ENCODE measurements at regions not wholly inside any gene's neighbourhood (a gene's known extent, or its start where the extent isn't known, plus 50 kb on each side); places are given as distances from the start of the nearest gene placed in this dataset.
A peak's percentile ranks its signal among the peaks of the same experiment; 100 is the strongest.

DNA sequence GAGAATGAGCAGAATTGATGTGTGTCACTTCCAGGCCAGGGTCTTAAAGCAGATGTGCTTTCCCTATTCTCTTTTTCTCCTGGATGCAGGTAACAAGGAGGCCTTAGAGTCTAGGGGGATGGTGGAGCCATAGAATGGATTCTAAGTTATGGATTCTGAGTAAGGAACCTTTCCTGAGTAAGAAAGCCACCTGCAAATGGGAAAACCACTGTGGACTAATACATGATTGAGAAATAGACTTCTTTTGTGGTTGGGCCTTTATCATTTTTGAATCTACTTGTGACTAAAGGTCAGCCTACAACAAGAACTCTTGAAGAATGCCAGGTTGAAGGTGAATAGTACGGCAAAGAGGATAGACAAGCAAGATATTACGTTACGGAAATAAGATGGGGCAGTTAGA, 116.1 kb downstream of the CDC7 start:
- intact Hi-C loops (cut with DNase I) = loop anchor here (5.0 kb wide), 1 partner anchor 306 kb away; no protein-coding TSS in a partner anchor
- peaks cover 16% of the 10 kb centered on the region for H3K4me1 ChIP-seq
- DNase-seq (no peak), ATAC-seq (no peak)
- H3K27ac ChIP-seq = no peak overlapping the region
- WGBS, 2 donors = 90 to 94% methylated on average over 3 of the region's 3 CpGs
- no peak overlapping the region for H3K4me3 ChIP-seq
- H3K27me3 ChIP-seq = no peaks in the 10 kb centered on the region
- H3K36me3 ChIP-seq (replicated peaks in 1 of 2; ENCODE audit: insufficient read depth in 1 of 2, low read depth in 2 of 2) = no peaks in the 10 kb centered on the region
- no peak for TF ChIP-seq POLR2A (IDR thresholded peaks at IDR 0.05)
- H3K9me3 ChIP-seq = no peaks in the 10 kb centered on the region

DNA sequence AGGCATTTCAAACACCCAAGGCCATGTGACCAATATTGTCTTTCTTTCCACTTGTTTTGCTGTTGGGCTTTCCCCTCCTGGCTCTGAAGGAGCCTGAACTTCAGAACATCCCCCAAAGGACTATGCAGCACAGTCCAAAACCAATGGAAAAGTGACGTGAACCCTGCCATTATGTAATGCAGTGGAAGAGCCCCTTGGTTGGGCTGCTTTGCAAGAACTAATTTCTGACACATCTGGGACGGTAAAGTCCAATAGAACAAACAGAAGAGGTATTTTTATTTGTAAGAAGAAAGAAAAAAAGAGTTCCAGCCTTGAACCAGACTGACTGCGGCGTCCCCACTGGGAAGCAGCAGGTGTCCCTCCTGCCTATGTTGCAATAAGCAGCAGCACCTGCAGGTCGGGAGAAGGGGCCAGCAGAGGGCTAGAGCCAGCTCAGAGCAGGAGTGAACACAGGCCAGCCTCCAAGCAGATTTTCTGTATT, 116.7 kb downstream of the CDC7 start:
- Histone ChIP-seq H3K4me1 (peaks cover 19% of the 10 kb centered on the region), H3K9me3 (no peaks in the 10 kb centered on the region), H3K27ac (peak overlapping the region in 1 of 4 donors; percentile 54), H3K4me3 (no peak overlapping the region), H3K36me3 (replicated peaks in 1 of 2; ENCODE audit: insufficient read depth in 1 of 2, low read depth in 2 of 2) (no peaks in the 10 kb centered on the region), H3K27me3 (no peaks in the 10 kb centered on the region)
- peak; percentile 99 for ATAC-seq
- intact Hi-C loops (cut with DNase I) = loop anchor here (5.0 kb wide), 1 partner anchor 305 kb away; no protein-coding TSS in a partner anchor
- TF ChIP-seq POLR2A (IDR thresholded peaks at IDR 0.05) = no peak
- TF ChIP-seq, protein P1, sequence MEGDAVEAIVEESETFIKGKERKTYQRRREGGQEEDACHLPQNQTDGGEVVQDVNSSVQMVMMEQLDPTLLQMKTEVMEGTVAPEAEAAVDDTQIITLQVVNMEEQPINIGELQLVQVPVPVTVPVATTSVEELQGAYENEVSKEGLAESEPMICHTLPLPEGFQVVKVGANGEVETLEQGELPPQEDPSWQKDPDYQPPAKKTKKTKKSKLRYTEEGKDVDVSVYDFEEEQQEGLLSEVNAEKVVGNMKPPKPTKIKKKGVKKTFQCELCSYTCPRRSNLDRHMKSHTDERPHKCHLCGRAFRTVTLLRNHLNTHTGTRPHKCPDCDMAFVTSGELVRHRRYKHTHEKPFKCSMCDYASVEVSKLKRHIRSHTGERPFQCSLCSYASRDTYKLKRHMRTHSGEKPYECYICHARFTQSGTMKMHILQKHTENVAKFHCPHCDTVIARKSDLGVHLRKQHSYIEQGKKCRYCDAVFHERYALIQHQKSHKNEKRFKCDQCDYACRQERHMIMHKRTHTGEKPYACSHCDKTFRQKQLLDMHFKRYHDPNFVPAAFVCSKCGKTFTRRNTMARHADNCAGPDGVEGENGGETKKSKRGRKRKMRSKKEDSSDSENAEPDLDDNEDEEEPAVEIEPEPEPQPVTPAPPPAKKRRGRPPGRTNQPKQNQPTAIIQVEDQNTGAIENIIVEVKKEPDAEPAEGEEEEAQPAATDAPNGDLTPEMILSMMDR (IDR thresholded peaks at IDR 0.05) = peak; percentile 51 to 93 (median 83)
- 18 to 20% methylated on average over 5 of the region's 5 CpGs for WGBS, 2 donors
- DNase-seq = peak; percentile 81 to 90 (median 90)

DNA sequence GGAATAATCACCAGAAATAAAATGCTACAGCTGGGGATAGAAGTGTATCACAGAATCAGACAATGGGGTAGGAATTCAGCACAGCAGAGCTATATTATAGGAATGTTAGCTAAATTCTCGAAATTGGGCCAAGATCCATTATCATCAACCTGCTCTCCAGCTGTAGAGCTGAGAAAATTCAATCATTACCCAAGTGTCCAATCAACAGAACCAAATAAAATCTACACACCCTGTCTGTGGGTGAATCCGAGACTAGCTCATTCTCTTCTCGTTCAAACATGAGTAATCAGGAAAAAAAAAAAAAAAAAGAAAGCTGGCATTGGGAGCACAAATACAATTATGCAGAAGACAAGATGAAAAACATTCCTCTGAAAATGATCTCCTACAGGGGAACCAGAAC, 119.2 kb downstream of the CDC7 start:
- 75 to 80% methylated on average over 3 of the region's 3 CpGs for WGBS, 2 donors
- Histone ChIP-seq H3K27me3 (no peaks in the 10 kb centered on the region), H3K9me3 (no peaks in the 10 kb centered on the region), H3K4me3 (no peak overlapping the region), H3K36me3 (replicated peaks in 1 of 2; ENCODE audit: insufficient read depth in 1 of 2, low read depth in 2 of 2) (no peaks in the 10 kb centered on the region), H3K4me1 (peaks cover 25% of the 10 kb centered on the region), H3K27ac (no peak overlapping the region)
- DNase-seq (no peak), ATAC-seq (no peak)
- intact Hi-C loops (cut with DNase I) = loop anchor here (5.0 kb wide), 1 partner anchor 302 kb away; no protein-coding TSS in a partner anchor
- TF ChIP-seq POLR2A (IDR thresholded peaks at IDR 0.05) = no peak
- TF ChIP-seq, protein P1 (IDR thresholded peaks at IDR 0.05) = no peak

DNA sequence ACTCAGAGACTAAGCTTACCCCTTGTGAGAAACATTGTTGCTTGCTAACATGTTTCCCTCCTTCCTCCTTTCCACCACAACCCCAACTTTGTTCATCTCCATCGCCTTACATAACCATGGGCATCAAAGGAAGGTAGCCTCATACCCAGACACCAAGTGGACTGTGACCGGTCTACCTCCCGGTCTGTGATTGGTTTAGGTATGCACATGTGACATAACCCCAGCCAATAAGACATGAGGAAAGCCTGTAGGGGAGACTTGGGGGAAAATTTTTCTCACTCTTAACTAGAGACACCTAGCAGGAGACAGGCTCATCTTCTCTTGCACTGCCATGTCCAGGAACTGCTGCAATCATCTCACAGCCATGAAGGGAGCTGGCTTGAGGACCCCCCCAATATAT, 120.7 kb downstream of the CDC7 start:
- no peak overlapping the region for H3K4me3 ChIP-seq
- H3K4me1 ChIP-seq = peaks cover 25% of the 10 kb centered on the region
- WGBS, 2 donors = 100% methylated on average over 3 of the region's 3 CpGs
- ATAC-seq (no peak), DNase-seq (no peak)
- intact Hi-C loops (cut with DNase I) = no loop called here
- H3K27ac ChIP-seq = no peak overlapping the region
- H3K27me3 ChIP-seq = no peaks in the 10 kb centered on the region
- H3K36me3 ChIP-seq (replicated peaks in 1 of 2; ENCODE audit: insufficient read depth in 1 of 2, low read depth in 2 of 2) = no peaks in the 10 kb centered on the region
- no peak for TF ChIP-seq POLR2A (IDR thresholded peaks at IDR 0.05)
- TF ChIP-seq, protein P1 (IDR thresholded peaks at IDR 0.05) = no peak
- no peaks in the 10 kb centered on the region for H3K9me3 ChIP-seq

DNA sequence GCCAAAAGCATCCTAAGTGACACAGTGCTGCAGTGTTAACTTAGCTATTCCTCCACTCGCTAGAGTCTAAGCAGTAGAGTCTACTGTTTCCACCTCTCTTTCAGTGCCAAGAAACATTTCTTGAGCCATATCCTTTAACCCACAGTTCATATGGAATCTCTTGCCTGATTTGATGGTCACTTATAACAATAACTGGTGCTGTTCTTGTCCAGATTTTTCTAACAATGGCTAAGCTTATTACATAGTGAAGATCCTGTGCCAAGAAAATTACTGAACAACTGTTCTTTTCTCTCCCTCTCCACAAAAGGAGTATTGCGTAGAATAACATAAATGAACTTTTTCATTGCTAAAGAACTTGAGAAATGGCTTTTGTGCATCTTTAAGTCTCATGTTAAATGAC, 121.3 kb downstream of the CDC7 start:
- intact Hi-C loops (cut with DNase I) = no loop called here
- no peak overlapping the region for H3K27ac ChIP-seq
- WGBS, 2 donors = 88 to 92% methylated on average over 2 of the region's 2 CpGs

More for the DNA sequence above, 121.3 kb downstream of the CDC7 start:
- H3K4me3 ChIP-seq = no peak overlapping the region
- DNase-seq (no peak), ATAC-seq (no peak)
- no peak for TF ChIP-seq POLR2A (IDR thresholded peaks at IDR 0.05)
- TF ChIP-seq, protein P1 (IDR thresholded peaks at IDR 0.05) = no peak
- no peaks in the 10 kb centered on the region for H3K9me3 ChIP-seq
- H3K27me3 ChIP-seq = no peaks in the 10 kb centered on the region
- no peaks in the 10 kb centered on the region for H3K36me3 ChIP-seq (replicated peaks in 1 of 2; ENCODE audit: insufficient read depth in 1 of 2, low read depth in 2 of 2)
- peaks cover 22% of the 10 kb centered on the region for H3K4me1 ChIP-seq

All from body of pancreas (tissue), 4 donors.